HEK293 (cell line): ENCODE measurements at regions not wholly inside any gene's neighbourhood (a gene's known extent, or its start where the extent isn't known, plus 50 kb on each side); places are given as distances from the start of the nearest gene placed in this dataset.

Experiments used
- CTCF ChIA-PET: fragments of 350-600 bp; formaldehyde crosslinking; extraction: SDS; loops from one replicate; lab custom pipeline; 2021; ENCODE audit warnings: antibody characterized with exemption; lab: Yijun Ruan, JAX
- POLR2A ChIA-PET: fragments of 300-600 bp; formaldehyde crosslinking; extraction: SDS; loops from one replicate; lab custom pipeline; 2020; ENCODE audit warnings: antibody characterized with exemption, inconsistent platforms; lab: Yijun Ruan, JAX
- H3K27ac ChIP-seq: fragments of 200-500 bp; sonication (Bioruptor generic); 2 replicates; pipeline ENCODE4 v1.5.1; 2014; ENCODE audit warnings: low read depth, low read length, control low read depth, inconsistent platforms; ENCODE audit errors: extremely low read depth
- H3K36me3 ChIP-seq, 2 experiments: fragments of 200-500 bp in 1 of 2; sonication (Bioruptor generic) in 1 of 2; 1 replicate in 1 of 2; 2 replicates in 1 of 2; pipeline ENCODE4 v1.5.1; 2014 to 2017; ENCODE audit warnings: inconsistent platforms in 2 of 2, low read length in 2 of 2; ENCODE audit not compliant: control insufficient read depth in 2 of 2, insufficient read depth in 1 of 2
- H3K4me1 ChIP-seq: fragments of 200-500 bp; sonication (Bioruptor generic); 2 replicates; pipeline ENCODE4 v1.5.1; 2014; ENCODE audit warnings: mild to moderate bottlenecking, low read length, inconsistent platforms; ENCODE audit not compliant: control insufficient read depth, insufficient read depth
- H3K4me3 ChIP-seq: 2 replicates; pipeline ENCODE4 v1.5.1; 2011; ENCODE audit warnings: low read depth, mild to moderate bottlenecking, control low read depth, low read length, moderate library complexity
- H3K9me3 ChIP-seq: fragments of 200-500 bp; sonication (Bioruptor generic); 2 replicates; pipeline ENCODE4 v1.5.1; 2014; ENCODE audit warnings: low read depth, low read length, inconsistent platforms; ENCODE audit not compliant: control insufficient read depth, insufficient read depth
- EGR2 ChIP-seq: fragments of 450-650 bp; formaldehyde crosslinking; IDR thresholded peaks from 2 replicates; pipeline ENCODE4 v1.5.1; 2016; ENCODE audit warnings: low read depth, missing biosample characterization, missing genetic modification characterization
- KLF8 ChIP-seq: fragments of 450-650 bp; formaldehyde crosslinking; IDR thresholded peaks from 2 replicates; pipeline ENCODE4 v1.5.1; 2016; ENCODE audit warnings: missing biosample characterization, missing genetic modification characterization
- MZF1 ChIP-seq: fragments of 450-650 bp; formaldehyde crosslinking; IDR thresholded peaks from 2 replicates; pipeline ENCODE4 v1.5.1; 2017; ENCODE audit warnings: missing biosample characterization, missing genetic modification characterization, borderline replicate concordance
- PBX3 ChIP-seq: sonication (generic); formaldehyde crosslinking; IDR thresholded peaks from 2 replicates; pipeline ENCODE4 v1.8.1; 2022; ENCODE audit warnings: mild to moderate bottlenecking, moderate library complexity, missing genetic modification reagents
- REST ChIP-seq: fragments of 450-650 bp; formaldehyde crosslinking; IDR thresholded peaks from 2 replicates; pipeline ENCODE4 v1.5.1; 2016; ENCODE audit warnings: missing biosample characterization, missing genetic modification characterization
- SP2 ChIP-seq: fragments of 450-650 bp; formaldehyde crosslinking; IDR thresholded peaks from 2 replicates; pipeline ENCODE4 v1.5.1; 2016; ENCODE audit warnings: missing biosample characterization, missing genetic modification characterization
- ZBTB17 ChIP-seq: fragments of 450-650 bp; formaldehyde crosslinking; IDR thresholded peaks from 2 replicates; pipeline ENCODE4 v1.5.1; 2016; ENCODE audit warnings: missing biosample characterization, missing genetic modification characterization
- ZBTB49 ChIP-seq: fragments of 450-650 bp; formaldehyde crosslinking; IDR thresholded peaks from 2 replicates; pipeline ENCODE4 v1.5.1; 2016; ENCODE audit warnings: missing biosample characterization, missing genetic modification characterization, low read depth
- ZFP3 ChIP-seq: fragments of 450-650 bp; formaldehyde crosslinking; IDR thresholded peaks from 2 replicates; pipeline ENCODE4 v1.5.1; 2016; ENCODE audit warnings: low read depth, missing biosample characterization, missing genetic modification characterization
- ZNF10 ChIP-seq: fragments of 450-650 bp; formaldehyde crosslinking; IDR thresholded peaks from 2 replicates; pipeline ENCODE4 v1.5.1; 2017; ENCODE audit warnings: missing biosample characterization, missing genetic modification characterization
- ZNF132 ChIP-seq: fragments of 450-650 bp; formaldehyde crosslinking; IDR thresholded peaks from 2 replicates; pipeline ENCODE4 v1.5.1; 2017; ENCODE audit warnings: missing biosample characterization, missing genetic modification characterization, borderline replicate concordance
- ZNF221 ChIP-seq: fragments of 450-650 bp; formaldehyde crosslinking; IDR thresholded peaks from 2 replicates; pipeline ENCODE4 v1.5.1; 2017; ENCODE audit warnings: missing biosample characterization, missing genetic modification characterization, borderline replicate concordance
- ZNF37A ChIP-seq: fragments of 450-650 bp; IDR thresholded peaks from 2 replicates; pipeline ENCODE4 v1.5.1; 2018; ENCODE audit warnings: missing biosample characterization, missing genetic modification characterization
- ZNF398 ChIP-seq: fragments of 450-650 bp; formaldehyde crosslinking; IDR thresholded peaks from 2 replicates; pipeline ENCODE4 v1.5.1; 2017; ENCODE audit warnings: missing biosample characterization, missing genetic modification characterization
- ZNF560 ChIP-seq: fragments of 450-650 bp; formaldehyde crosslinking; IDR thresholded peaks from 2 replicates; pipeline ENCODE4 v1.5.1; 2017; ENCODE audit warnings: missing biosample characterization, missing genetic modification characterization, borderline replicate concordance
- ZNF768 ChIP-seq: fragments of 450-650 bp; formaldehyde crosslinking; IDR thresholded peaks from 2 replicates; pipeline ENCODE4 v1.5.1; 2018; ENCODE audit warnings: missing biosample characterization, mild to moderate bottlenecking, missing genetic modification characterization

GRCh38 chr4:180372691-180373090 is 1870.5 kb upstream of the TENM3 start (continued):
- TF ChIP-seq REST (tag by site-specific recombination) (no peak), SP2 (tag by site-specific recombination) (no peak), ZBTB17 (tag by site-specific recombination) (no peak), ZBTB49 (tag by site-specific recombination) (no peak), ZNF37A (tag by site-specific recombination) (no peak), ZNF10 (tag by site-specific recombination) (no peak), ZNF560 (no peak), ZNF221 (tag by site-specific recombination) (no peak), ZNF132 (tag by site-specific recombination) (no peak), ZNF768 (tag by site-specific recombination) (no peak)

GRCh38 chr4:180377741-180378140 is 1865.5 kb upstream of the TENM3 start:
- POLR2A ChIA-PET, result no interaction called here
- Histone ChIP-seq H3K4me3 (no peak overlapping the region), H3K4me1 (no peaks in the 10 kb centered on the region), H3K36me3 (no peaks in the 10 kb centered on the region), H3K9me3 (no peaks in the 10 kb centered on the region), H3K27ac (no peak overlapping the region)
- CTCF ChIA-PET, result interaction anchor here (0.5 kb wide), 1 partner anchor 588 kb away, joined by 3 read pairs; no protein-coding TSS in a partner anchor
- TF ChIP-seq MZF1 (tag by site-specific recombination) (no peak), ZBTB49 (tag by site-specific recombination) (no peak), PBX3 (CRISPR knock-in tag) (no peak), ZFP3 (tag by site-specific recombination) (no peak), EGR2 (tag by site-specific recombination) (no peak), ZNF398 (tag by site-specific recombination) (no peak), KLF8 (tag by site-specific recombination) (no peak)
